BJ (cell line): ENCODE measurements at regions not wholly inside any gene's neighbourhood (a gene's known extent, or its start where the extent isn't known, plus 50 kb on each side); places are given as distances from the start of the nearest gene placed in this dataset.
A peak's percentile ranks its signal among the peaks of the same experiment; 100 is the strongest.

Experiments
- CTCF ChIA-PET: fragments of 350-600 bp; formaldehyde crosslinking; extraction: SDS; loops from one replicate; lab custom pipeline; 2021; ENCODE audit warnings: antibody characterized with exemption, inconsistent platforms; lab: Yijun Ruan, JAX
- POLR2A ChIA-PET: fragments of 300-600 bp; sonication (Branson Sonifier 250); formaldehyde crosslinking; extraction: SDS; loops from one replicate; lab custom pipeline; 2021; ENCODE audit warnings: antibody characterized with exemption; lab: Charles Lee
- DNase-seq: peaks from one replicate; pipeline ENCODE4 v3.0.0-alpha.2; 2011; ENCODE audit warnings: low read depth
- H3K27me3 ChIP-seq: 2 replicates; pipeline ENCODE4 v1.6.0; 2011; ENCODE audit warnings: low read length; ENCODE audit not compliant: control insufficient read depth, insufficient read depth
- H3K36me3 ChIP-seq: 2 replicates; pipeline ENCODE4 v1.5.1; 2011; ENCODE audit warnings: low read length; ENCODE audit not compliant: control insufficient read depth, insufficient read depth
- H3K4me3 ChIP-seq: 2 replicates; pipeline ENCODE4 v1.5.1; 2011; ENCODE audit warnings: low read depth, mild to moderate bottlenecking, control low read depth, low read length
- TF ChIP-seq, protein P1 (sequence below): IDR thresholded peaks from 2 replicates; pipeline ENCODE4 v1.5.1; 2011; ENCODE audit warnings: low read depth, mild to moderate bottlenecking, control low read depth, inconsistent platforms, low read length, moderate library complexity; ENCODE audit not compliant: insufficient read depth

DNA sequence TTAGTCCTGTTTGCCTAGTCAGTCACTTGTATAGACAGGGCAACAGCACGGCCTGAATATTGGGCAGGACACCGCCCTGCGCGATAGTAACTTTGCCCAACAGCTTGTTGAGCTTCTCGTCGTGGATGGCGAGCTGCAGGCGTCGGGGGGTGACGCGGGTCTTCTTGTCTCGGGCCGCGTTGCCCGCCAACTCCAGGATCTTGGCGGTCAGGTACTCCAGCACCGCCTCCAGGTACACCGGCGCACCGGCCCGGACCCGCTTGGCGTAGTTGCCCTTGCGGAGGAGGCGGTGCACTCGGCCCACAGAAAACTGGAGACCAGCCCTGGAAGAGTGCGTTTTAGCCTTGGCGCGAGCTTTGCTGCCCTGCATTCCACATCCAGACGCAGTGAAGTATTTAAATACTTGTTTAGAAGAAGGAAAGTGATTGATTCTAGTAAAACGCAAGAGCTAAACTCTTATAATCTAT is 92.8 kb upstream of the BTN3A2 start:
- no peaks in the 10 kb centered on the region for H3K36me3 ChIP-seq
- no peaks in the 10 kb centered on the region for H3K27me3 ChIP-seq
- TF ChIP-seq, protein P1, sequence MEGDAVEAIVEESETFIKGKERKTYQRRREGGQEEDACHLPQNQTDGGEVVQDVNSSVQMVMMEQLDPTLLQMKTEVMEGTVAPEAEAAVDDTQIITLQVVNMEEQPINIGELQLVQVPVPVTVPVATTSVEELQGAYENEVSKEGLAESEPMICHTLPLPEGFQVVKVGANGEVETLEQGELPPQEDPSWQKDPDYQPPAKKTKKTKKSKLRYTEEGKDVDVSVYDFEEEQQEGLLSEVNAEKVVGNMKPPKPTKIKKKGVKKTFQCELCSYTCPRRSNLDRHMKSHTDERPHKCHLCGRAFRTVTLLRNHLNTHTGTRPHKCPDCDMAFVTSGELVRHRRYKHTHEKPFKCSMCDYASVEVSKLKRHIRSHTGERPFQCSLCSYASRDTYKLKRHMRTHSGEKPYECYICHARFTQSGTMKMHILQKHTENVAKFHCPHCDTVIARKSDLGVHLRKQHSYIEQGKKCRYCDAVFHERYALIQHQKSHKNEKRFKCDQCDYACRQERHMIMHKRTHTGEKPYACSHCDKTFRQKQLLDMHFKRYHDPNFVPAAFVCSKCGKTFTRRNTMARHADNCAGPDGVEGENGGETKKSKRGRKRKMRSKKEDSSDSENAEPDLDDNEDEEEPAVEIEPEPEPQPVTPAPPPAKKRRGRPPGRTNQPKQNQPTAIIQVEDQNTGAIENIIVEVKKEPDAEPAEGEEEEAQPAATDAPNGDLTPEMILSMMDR: no peak
- DNase-seq: no peak
- H3K4me3 ChIP-seq: peak overlapping the region; percentile 28
- POLR2A ChIA-PET: interaction anchor here (1.0 to 3.3 kb wide), 12 partner anchors 13 to 875 kb away, joined by 3 to 41 read pairs (median 13); a partner anchor contains a TSS
- CTCF ChIA-PET: interaction anchor here (0.9 to 4.3 kb wide), 7 partner anchors 9 to 56 kb away, joined by 3 to 18 read pairs (median 5); a partner anchor contains a TSS

DNA sequence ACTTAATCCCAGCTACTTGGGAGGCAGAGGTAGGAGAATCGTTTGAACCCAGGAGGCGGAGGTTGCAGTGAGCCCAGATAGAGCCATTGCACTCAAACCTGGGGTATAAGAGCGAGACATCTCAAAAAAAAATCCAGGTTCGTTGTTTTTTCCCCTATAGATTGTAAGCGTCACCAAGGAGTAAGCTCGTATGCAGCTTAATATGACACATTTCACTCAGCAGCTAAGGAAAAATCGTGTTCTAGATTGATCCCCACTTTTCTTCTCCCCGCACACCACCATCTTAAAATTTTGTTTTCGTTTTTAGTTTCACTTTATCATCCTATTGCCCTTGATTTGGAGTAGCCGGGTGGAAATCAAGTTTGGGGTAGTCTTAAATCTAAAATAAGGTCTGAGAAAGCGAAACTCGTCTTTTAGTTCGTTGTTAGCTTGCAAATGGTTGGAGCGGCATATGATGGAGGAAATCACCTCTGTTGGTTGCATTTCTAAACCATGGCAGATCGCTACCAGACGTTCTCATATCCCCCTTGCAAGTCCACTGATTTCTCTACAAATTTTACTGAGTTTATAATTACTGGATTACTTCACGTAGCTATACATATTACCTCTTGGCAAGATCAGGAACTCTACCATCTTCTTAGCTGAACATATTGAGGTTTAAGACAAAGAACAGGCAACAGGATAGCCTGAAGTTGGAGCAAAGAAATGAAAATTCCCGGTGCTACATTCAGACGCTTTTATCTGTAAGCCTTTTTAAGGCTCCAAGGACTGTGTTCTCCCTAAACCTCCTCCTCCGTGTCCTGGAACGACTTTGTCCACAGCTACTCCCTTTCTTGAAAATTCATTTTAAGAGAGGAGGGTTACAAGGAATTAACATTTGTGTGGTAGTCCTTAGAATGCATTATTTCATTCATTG is 91.1 kb upstream of the BTN3A2 start:
- Histone ChIP-seq H3K36me3 (no peaks in the 10 kb centered on the region), H3K27me3 (no peaks in the 10 kb centered on the region), H3K4me3 (peak overlapping the region; percentile 50)
- POLR2A ChIA-PET: interaction anchor here (0.6 to 3.3 kb wide), 7 partner anchors 11 to 830 kb away, joined by 3 to 41 read pairs (median 16); a partner anchor contains a TSS
- no peak for DNase-seq
- TF ChIP-seq, protein P1: no peak
- CTCF ChIA-PET: interaction anchor here (0.7 to 1.8 kb wide), 8 partner anchors 7 to 322 kb away, joined by 3 to 6 read pairs (median 4); a partner anchor contains a TSS

DNA sequence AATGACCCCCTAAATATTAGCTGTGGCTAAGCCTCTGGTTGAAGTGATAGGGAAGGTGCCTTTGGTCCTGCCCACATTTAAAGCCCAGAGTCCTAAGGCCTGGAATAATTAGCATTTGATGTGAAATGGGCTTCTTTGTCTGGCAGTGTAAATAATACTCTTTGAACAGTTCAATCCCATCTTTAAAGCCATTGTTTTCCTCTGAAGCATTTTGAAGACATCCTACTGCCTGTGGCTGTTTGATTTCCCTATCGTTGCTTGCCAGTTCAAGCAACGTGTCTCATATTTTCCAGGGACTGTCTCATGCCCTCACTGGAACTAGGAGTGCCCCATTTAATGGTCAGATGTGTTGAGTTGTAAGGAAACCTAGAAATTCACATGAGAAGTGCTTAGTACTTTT is 89.3 kb upstream of the BTN3A2 start:
- DNase-seq: no peak
- TF ChIP-seq, protein P1: no peak
- ChIA-PET POLR2A (no interaction called here), CTCF (interaction anchor here (1.0 to 1.7 kb wide), 3 partner anchors 9 to 1535 kb away, joined by 3 to 6 read pairs (median 4); a partner anchor contains a TSS)
- Histone ChIP-seq H3K4me3 (no peak overlapping the region), H3K27me3 (no peaks in the 10 kb centered on the region), H3K36me3 (no peaks in the 10 kb centered on the region)

GRCh38 chr6:26276841-26277648 is 88.0 kb upstream of the BTN3A2 start:
- POLR2A ChIA-PET: no interaction called here

More at GRCh38 chr6:26276841-26277648, 88.0 kb upstream of the BTN3A2 start:
- Histone ChIP-seq H3K36me3 (no peaks in the 10 kb centered on the region), H3K4me3 (no peak overlapping the region), H3K27me3 (no peaks in the 10 kb centered on the region)
- DNase-seq: no peak
- CTCF ChIA-PET: interaction anchor here (1.0 kb wide), 1 partner anchor 8 kb away, joined by 3 read pairs; no protein-coding TSS in a partner anchor
- TF ChIP-seq, protein P1: no peak
